NCI-H510A treated with DMSO at 0.1 percent for 48 hours (cell line): ENCODE measurements at regions not wholly inside any gene's neighbourhood (a gene's known extent, or its start where the extent isn't known, plus 50 kb on each side); places are given as distances from the start of the nearest gene placed in this dataset.

ENCODE experiments used
- DNase-seq: peaks from one replicate; lab custom pipeline; 2025; lab: John Stamatoyannopoulos, UW

GRCh38 chr5:98454904-98455303 is 318.6 kb upstream of the RGMB start:
- DNase-seq: no peak

GRCh38 chr5:98455665-98456064 is 317.8 kb upstream of the RGMB start:
- DNase-seq: no peak

- DNase-seq: no peak
Measured at GRCh38 chr5:98458004-98458403, 315.5 kb upstream of the RGMB start.

GRCh38 chr5:98458726-98459125 is 314.7 kb upstream of the RGMB start:
- no peak for DNase-seq

GRCh38 chr5:98460536-98460935 is 312.9 kb upstream of the RGMB start:
- no peak for DNase-seq

- DNase-seq: no peak
Measured at GRCh38 chr5:98461485-98461884, 312.0 kb upstream of the RGMB start.

GRCh38 chr5:98463222-98463621 is 310.2 kb upstream of the RGMB start:
- DNase-seq: no peak

- no peak for DNase-seq
Measured at GRCh38 chr5:98463676-98464075, 309.8 kb upstream of the RGMB start.

- no peak for DNase-seq
Measured at GRCh38 chr5:98464737-98465330, 308.6 kb upstream of the RGMB start.

GRCh38 chr5:98468188-98468869 is 305.1 kb upstream of the RGMB start:
- DNase-seq: no peak

- no peak for DNase-seq
Measured at GRCh38 chr5:98470747-98471146, 302.7 kb upstream of the RGMB start.

- no peak for DNase-seq
Measured at GRCh38 chr5:98471458-98471857, 302.0 kb upstream of the RGMB start.

- DNase-seq: no peak
Measured at GRCh38 chr5:98474216-98474615, 299.2 kb upstream of the RGMB start.

- DNase-seq: no peak
Measured at GRCh38 chr5:98474782-98475181, 298.7 kb upstream of the RGMB start.

- no peak for DNase-seq
Measured at GRCh38 chr5:98482321-98483300, 290.9 kb upstream of the RGMB start.

GRCh38 chr5:98483301-98483685 is 290.2 kb upstream of the RGMB start:
- no peak for DNase-seq

GRCh38 chr5:98489021-98489420 is 284.4 kb upstream of the RGMB start:
- DNase-seq: no peak

- DNase-seq: no peak
Measured at GRCh38 chr5:98490348-98490747, 283.1 kb upstream of the RGMB start.

- DNase-seq: no peak
Measured at GRCh38 chr5:98492258-98492657, 281.2 kb upstream of the RGMB start.

GRCh38 chr5:98497418-98497817 is 276.0 kb upstream of the RGMB start:
- DNase-seq: no peak

- DNase-seq: no peak
Measured at GRCh38 chr5:98498028-98498427, 275.4 kb upstream of the RGMB start.

- DNase-seq: no peak
Measured at GRCh38 chr5:98499892-98500291, 273.6 kb upstream of the RGMB start.

GRCh38 chr5:98500811-98501210 is 272.7 kb upstream of the RGMB start:
- DNase-seq: no peak
